ENCODE measurements at regions not wholly inside any gene's neighbourhood (a gene's known extent, or its start where the extent isn't known, plus 50 kb on each side); places are given as distances from the start of the nearest gene placed in this dataset.

GRCh38 chrX:79266702-79267101 lies 100.4 kb downstream of the ITM2A start:
- no peak for TF ChIP-seq RFX5 (IDR thresholded peaks at IDR 0.05; ENCODE audit: borderline replicate concordance, low read depth, low read length)
- TF ChIP-seq FOSL1 (IDR thresholded peaks at IDR 0.05; ENCODE audit: insufficient read depth, low read depth, low read length), result no peak
- no peak for TF ChIP-seq CTCF (IDR thresholded peaks at IDR 0.05; ENCODE audit: control extremely low read depth in 1 of 3, insufficient read depth in 1 of 3, low read depth in 1 of 3, low read length in 3 of 3)
- TF ChIP-seq SP1 (IDR thresholded peaks at IDR 0.05; ENCODE audit: low read depth, low read length), result no peak
- TF ChIP-seq TAF1 (IDR thresholded peaks at IDR 0.05; ENCODE audit: low read depth, low read length), result no peak
- no peak for TF ChIP-seq EZH2 (IDR thresholded peaks at IDR 0.05; ENCODE audit: low read depth, low read length, severe bottlenecking)
